NCI-H82 treated with DMSO at 0.1 percent for 48 hours (cell line): ENCODE measurements at regions not wholly inside any gene's neighbourhood (a gene's known extent, or its start where the extent isn't known, plus 50 kb on each side); places are given as distances from the start of the nearest gene placed in this dataset.
A peak's percentile ranks its signal among the peaks of the same experiment; 100 is the strongest.
"Not testable (repeated sequence)": the region's sequence is repeated elsewhere in the genome, so short reads cannot be mapped to it uniquely, and the experiment has no call there.

ENCODE experiments used
- DNase-seq: peaks from one replicate; lab custom pipeline; 2025; ENCODE audit not compliant: unreplicated experiment; lab: John Stamatoyannopoulos, UW

- DNase-seq, result no peak
Measured at GRCh38 chr3:194939949-194940770, 254.5 kb downstream of the FAM43A start.

- no peak for DNase-seq
Measured at GRCh38 chr3:194941360-194941955, 255.8 kb downstream of the FAM43A start.

- peak; percentile 8 for DNase-seq
Measured at GRCh38 chr3:194941956-194942511, 256.4 kb downstream of the FAM43A start.

GRCh38 chr3:194944526-194944925 lies 258.8 kb downstream of the FAM43A start:
- no peak for DNase-seq

- no peak for DNase-seq
Measured at GRCh38 chr3:194945508-194945907, 259.8 kb downstream of the FAM43A start.

GRCh38 chr3:194946091-194946490 lies 260.4 kb downstream of the FAM43A start:
- DNase-seq, result no peak

- no peak for DNase-seq
Measured at GRCh38 chr3:194949592-194949991, 263.9 kb downstream of the FAM43A start.

- DNase-seq, result no peak
Measured at GRCh38 chr3:194950906-194951628, 265.4 kb downstream of the FAM43A start.

GRCh38 chr3:194951629-194951920 lies 265.9 kb downstream of the FAM43A start:
- not testable (repeated sequence) for DNase-seq

GRCh38 chr3:194951931-194952582 lies 266.4 kb downstream of the FAM43A start:
- DNase-seq, result no peak

GRCh38 chr3:194952841-194953241 lies 267.2 kb downstream of the FAM43A start:
- DNase-seq, result no peak

GRCh38 chr3:194953291-194953690 lies 267.6 kb downstream of the FAM43A start:
- DNase-seq, result no peak

GRCh38 chr3:194955546-194955945 lies 269.9 kb downstream of the FAM43A start:
- no peak for DNase-seq

- DNase-seq, result no peak
Measured at GRCh38 chr3:194955979-194956696, 270.5 kb downstream of the FAM43A start.

- DNase-seq, result no peak
Measured at GRCh38 chr3:194956697-194957396, 271.2 kb downstream of the FAM43A start.

- DNase-seq, result no peak
Measured at GRCh38 chr3:194957743-194958240, 272.1 kb downstream of the FAM43A start.

GRCh38 chr3:194959217-194959616 lies 273.5 kb downstream of the FAM43A start:
- no peak for DNase-seq

- not testable (repeated sequence) for DNase-seq
Measured at GRCh38 chr3:194959666-194960065, 274.0 kb downstream of the FAM43A start.

- DNase-seq, result no peak
Measured at GRCh38 chr3:194960446-194961032, 274.9 kb downstream of the FAM43A start.
